Bronchial epithelial cell (primary cell): ENCODE measurements at regions not wholly inside any gene's neighbourhood (a gene's known extent, or its start where the extent isn't known, plus 50 kb on each side); places are given as distances from the start of the nearest gene placed in this dataset.

Experiments used
- DNase-seq: peaks from one replicate; pipeline ENCODE4 v3.0.0-alpha.2; 2010; ENCODE audit warnings: low read depth
- FAIRE-seq: peaks from 2 replicates; lab custom pipeline; 2011; peaks lifted over from hg19 to GRCh38; lab: Jason Lieb, UNC
- H3K27me3 ChIP-seq: 2 replicates; pipeline ENCODE4 v1.5.1; 2011; ENCODE audit warnings: low read length; ENCODE audit not compliant: control insufficient read depth, insufficient read depth
- H3K36me3 ChIP-seq: 2 replicates; pipeline ENCODE4 v1.5.1; 2011; ENCODE audit warnings: low read length; ENCODE audit not compliant: control insufficient read depth, insufficient read depth
- H3K4me3 ChIP-seq: 2 replicates; pipeline ENCODE4 v1.5.1; 2011; ENCODE audit warnings: mild to moderate bottlenecking, low read depth, low read length, control low read depth
- TF ChIP-seq, protein P1 (sequence below): IDR thresholded peaks from 2 replicates; pipeline ENCODE4 v1.5.1; 2011; ENCODE audit warnings: mild to moderate bottlenecking, moderate library complexity, low read length, control low read depth, inconsistent platforms; ENCODE audit not compliant: insufficient read depth, severe bottlenecking

- FAIRE-seq = no peak
- TF ChIP-seq, protein P1, sequence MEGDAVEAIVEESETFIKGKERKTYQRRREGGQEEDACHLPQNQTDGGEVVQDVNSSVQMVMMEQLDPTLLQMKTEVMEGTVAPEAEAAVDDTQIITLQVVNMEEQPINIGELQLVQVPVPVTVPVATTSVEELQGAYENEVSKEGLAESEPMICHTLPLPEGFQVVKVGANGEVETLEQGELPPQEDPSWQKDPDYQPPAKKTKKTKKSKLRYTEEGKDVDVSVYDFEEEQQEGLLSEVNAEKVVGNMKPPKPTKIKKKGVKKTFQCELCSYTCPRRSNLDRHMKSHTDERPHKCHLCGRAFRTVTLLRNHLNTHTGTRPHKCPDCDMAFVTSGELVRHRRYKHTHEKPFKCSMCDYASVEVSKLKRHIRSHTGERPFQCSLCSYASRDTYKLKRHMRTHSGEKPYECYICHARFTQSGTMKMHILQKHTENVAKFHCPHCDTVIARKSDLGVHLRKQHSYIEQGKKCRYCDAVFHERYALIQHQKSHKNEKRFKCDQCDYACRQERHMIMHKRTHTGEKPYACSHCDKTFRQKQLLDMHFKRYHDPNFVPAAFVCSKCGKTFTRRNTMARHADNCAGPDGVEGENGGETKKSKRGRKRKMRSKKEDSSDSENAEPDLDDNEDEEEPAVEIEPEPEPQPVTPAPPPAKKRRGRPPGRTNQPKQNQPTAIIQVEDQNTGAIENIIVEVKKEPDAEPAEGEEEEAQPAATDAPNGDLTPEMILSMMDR = no peak
- Histone ChIP-seq H3K27me3 (no peaks in the 10 kb centered on the region), H3K4me3 (no peak overlapping the region), H3K36me3 (no peaks in the 10 kb centered on the region)
- no peak for DNase-seq
Observed at GRCh38 chr11:45534132-45534531, 131.3 kb downstream of the CHST1 start.

DNA sequence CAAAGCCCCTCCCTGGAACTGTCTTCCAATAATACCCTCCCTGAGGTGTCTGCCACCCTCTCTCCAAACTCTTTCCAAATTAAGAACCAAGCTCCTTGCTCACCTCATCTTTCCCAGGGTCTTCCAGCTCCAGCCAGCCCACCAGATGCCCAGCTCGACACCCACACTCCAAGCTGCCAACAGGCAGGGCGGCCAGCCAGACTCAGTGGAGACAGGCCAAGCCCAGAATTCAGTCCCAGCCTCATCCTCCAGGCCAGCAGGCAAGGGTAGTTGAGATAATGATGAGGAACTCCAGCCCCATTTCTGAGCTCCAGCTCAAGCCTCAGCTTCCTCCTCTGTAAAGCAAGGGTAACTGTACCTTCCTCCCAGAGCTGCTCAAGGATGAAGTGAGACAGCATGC is 132.9 kb downstream of the CHST1 start:
- H3K36me3 ChIP-seq = no peaks in the 10 kb centered on the region
- DNase-seq (no peak), FAIRE-seq (no peak)
- no peak overlapping the region for H3K4me3 ChIP-seq
- TF ChIP-seq, protein P1 = no peak
- no peaks in the 10 kb centered on the region for H3K27me3 ChIP-seq

DNA sequence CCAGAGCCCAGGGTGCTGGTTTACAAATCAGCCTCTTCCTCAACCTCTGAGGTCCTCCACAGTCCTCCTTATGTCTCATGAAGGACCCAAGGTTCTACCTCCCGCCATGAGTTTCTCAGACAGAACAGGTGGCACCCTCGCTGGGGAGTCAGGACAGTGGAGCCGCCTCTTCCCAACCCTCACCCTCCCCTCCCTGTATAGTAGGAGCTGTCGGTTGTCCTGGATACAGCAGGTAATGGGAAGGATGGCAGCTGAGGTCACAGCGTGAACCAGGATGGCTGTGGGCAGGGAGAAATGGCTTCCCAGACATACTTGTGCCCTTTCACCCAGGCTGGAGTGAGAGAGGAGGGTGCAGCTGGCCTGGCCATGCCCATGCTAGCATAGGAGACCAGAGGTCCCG is 134.6 kb downstream of the CHST1 start:
- no peaks in the 10 kb centered on the region for H3K27me3 ChIP-seq
- TF ChIP-seq, protein P1 = no peak
- FAIRE-seq = no peak

GRCh38 chr11:45530111-45530510 is 135.3 kb downstream of the CHST1 start:
- DNase-seq (no peak), FAIRE-seq (no peak)
- no peak overlapping the region for H3K4me3 ChIP-seq
- H3K36me3 ChIP-seq = no peaks in the 10 kb centered on the region
- TF ChIP-seq, protein P1 = no peak
- H3K27me3 ChIP-seq = no peaks in the 10 kb centered on the region

More for the DNA sequence above, 134.6 kb downstream of the CHST1 start:
- H3K36me3 ChIP-seq = no peaks in the 10 kb centered on the region
- DNase-seq = no peak
- no peak overlapping the region for H3K4me3 ChIP-seq

- Histone ChIP-seq H3K27me3 (no peaks in the 10 kb centered on the region), H3K4me3 (no peak overlapping the region), H3K36me3 (no peaks in the 10 kb centered on the region)
- FAIRE-seq (no peak), DNase-seq (no peak)
- TF ChIP-seq, protein P1 = no peak
Observed at GRCh38 chr11:45528435-45528834, 137.0 kb downstream of the CHST1 start.

- no peaks in the 10 kb centered on the region for H3K36me3 ChIP-seq
- FAIRE-seq (no peak), DNase-seq (peak; percentile 33)
- H3K27me3 ChIP-seq = no peaks in the 10 kb centered on the region
- no peak overlapping the region for H3K4me3 ChIP-seq
- TF ChIP-seq, protein P1 = no peak
Observed at GRCh38 chr11:45527898-45528297, 137.5 kb downstream of the CHST1 start.
